D721Med (cell line): ENCODE measurements at regions not wholly inside any gene's neighbourhood (a gene's known extent, or its start where the extent isn't known, plus 50 kb on each side); places are given as distances from the start of the nearest gene placed in this dataset.
"Not testable (repeated sequence)": the region's sequence is repeated elsewhere in the genome, so short reads cannot be mapped to it uniquely, and the experiment has no call there.

Experiments used
- DNase-seq: peaks from one replicate; pipeline ENCODE4 v3.0.0; 2011; ENCODE audit warnings: low spot score; ENCODE audit not compliant: insufficient read length
- FAIRE-seq: peaks from 2 replicates; lab custom pipeline; 2011; peaks lifted over from hg19 to GRCh38; lab: Jason Lieb, UNC
- TF ChIP-seq, protein P1 (sequence below): IDR thresholded peaks from 2 replicates; pipeline ENCODE4 v1.5.1; 2012; ENCODE audit warnings: mild to moderate bottlenecking, control low read depth; ENCODE audit not compliant: insufficient read depth; ENCODE audit errors: missing control alignments

DNA sequence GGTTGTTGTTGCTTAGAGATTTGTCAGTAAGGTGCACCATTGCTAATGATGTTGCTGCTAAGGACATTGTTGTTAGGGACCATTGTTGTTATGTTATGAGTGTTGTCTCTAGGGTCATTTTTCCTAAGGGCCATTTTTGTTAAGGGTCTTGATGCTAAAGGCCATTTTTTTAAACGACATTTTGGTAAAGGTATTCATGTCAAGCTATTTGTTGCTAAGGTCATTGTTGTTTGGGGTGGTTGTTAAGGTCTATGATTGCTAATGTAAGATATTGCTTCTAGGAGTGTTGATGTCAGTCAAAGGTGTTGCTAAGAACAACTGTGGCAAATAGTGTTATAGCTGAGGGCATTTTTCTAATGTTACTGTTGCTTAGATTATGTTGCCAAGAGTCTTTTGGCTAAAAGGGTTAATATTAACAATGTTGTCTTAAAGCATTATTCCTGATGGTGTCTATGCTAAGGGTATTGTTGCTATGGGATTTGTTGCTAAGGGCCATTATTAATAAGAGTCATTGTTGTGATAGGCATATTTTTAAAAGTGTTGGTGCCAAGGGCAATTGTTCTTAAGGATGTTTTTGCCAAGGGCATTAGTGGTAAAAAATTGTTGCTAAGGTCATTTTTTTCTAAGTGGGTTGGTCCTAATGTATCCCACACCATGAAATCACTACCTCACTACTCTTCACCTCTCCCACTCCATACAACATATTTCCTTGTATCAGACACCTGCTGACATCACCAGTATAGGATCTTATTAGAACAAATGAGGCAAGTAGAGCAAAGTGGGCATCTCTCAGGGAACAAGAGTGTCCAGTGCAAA is 56.2 kb downstream of the SPATA31A6 start:
- not testable (repeated sequence) for DNase-seq, FAIRE-seq

- FAIRE-seq: not testable (repeated sequence)
Measured at GRCh38 chr9:42240261-42240579, 56.8 kb downstream of the SPATA31A6 start.

DNA sequence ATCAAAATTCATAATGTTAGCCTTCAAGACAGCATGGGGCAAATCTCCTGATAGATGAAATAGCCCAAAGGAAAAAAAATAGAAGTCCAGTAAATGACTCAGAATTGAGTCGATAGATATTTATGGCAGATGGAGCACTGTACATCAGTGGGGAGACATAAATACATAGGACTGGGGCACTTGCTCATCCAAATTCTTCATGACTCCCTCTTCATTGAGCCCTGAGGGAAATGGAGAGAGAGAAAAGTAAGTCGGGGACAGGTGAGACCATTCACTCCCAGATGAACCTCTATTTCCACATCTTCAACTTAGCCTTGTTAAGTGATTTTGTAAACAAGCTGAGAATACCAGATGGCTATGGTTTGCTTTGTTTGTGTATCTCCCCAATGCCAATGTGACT is 59.8 kb downstream of the SPATA31A6 start:
- not testable (repeated sequence) for DNase-seq, FAIRE-seq

More at GRCh38 chr9:42240261-42240579, 56.8 kb downstream of the SPATA31A6 start:
- not testable (repeated sequence) for DNase-seq

DNA sequence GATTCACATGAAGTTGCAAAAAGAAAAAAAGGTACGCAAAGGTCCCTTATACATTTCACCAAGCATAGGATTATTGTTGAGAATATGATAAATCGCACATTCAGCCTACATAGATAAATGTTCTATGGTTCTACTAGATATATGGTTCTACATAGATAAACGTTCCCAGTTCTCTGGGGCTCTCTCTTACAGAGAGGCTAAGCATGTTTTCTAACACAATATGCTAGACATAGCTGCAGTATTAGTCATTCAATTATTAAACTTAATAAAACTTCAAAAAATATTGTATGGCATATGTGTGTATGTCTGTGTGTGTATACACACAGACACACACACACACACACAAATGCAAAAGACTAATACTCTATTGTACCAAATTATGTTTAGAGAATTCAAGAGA is 60.4 kb downstream of the SPATA31A6 start:
- FAIRE-seq, DNase-seq: not testable (repeated sequence)

DNA sequence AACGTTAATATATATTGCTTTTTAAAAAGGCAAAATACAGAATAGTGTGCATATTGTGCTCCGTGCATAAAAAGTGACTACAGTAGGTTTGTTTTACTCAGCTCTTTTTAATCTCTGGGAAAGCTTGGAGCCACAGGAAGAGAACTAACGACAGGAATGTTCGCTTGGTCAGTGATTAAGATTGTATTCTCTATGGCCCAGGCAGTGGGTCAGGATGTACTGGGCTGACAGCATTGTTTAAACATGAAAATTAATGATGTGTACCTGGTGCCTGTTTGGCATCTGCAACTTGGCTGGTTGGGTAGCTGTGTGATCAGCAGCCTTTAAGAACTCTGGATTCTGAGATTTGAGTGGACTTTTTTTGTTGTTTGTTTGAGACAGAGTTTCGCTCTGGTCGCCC is 85.3 kb downstream of the SPATA31A6 start:
- FAIRE-seq, DNase-seq: not testable (repeated sequence)

GRCh38 chr9:42269171-42269570 is 85.7 kb downstream of the SPATA31A6 start:
- not testable (repeated sequence) for FAIRE-seq, DNase-seq

GRCh38 chr9:42273191-42273590 is 89.7 kb downstream of the SPATA31A6 start:
- FAIRE-seq, DNase-seq: not testable (repeated sequence)

DNA sequence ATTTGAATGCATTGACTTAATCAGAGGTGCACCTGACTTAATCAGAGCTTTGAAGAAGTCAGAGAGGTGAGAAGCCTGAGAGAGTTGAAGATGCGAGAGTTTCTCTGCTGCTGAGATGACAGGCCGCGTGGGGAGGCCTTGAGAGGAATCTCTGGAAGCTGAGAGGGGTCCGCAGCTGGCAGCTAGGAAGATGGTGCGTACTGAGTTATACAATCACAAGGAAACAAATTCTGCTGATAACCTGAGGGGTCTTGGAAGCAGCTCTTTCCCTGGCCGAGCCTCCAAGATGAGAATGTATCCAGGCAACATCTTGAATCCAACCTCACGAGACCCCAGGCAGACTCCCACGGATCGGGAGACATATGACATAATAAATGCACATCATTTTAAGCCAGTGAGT is 91.7 kb downstream of the SPATA31A6 start:
- TF ChIP-seq, protein P1, sequence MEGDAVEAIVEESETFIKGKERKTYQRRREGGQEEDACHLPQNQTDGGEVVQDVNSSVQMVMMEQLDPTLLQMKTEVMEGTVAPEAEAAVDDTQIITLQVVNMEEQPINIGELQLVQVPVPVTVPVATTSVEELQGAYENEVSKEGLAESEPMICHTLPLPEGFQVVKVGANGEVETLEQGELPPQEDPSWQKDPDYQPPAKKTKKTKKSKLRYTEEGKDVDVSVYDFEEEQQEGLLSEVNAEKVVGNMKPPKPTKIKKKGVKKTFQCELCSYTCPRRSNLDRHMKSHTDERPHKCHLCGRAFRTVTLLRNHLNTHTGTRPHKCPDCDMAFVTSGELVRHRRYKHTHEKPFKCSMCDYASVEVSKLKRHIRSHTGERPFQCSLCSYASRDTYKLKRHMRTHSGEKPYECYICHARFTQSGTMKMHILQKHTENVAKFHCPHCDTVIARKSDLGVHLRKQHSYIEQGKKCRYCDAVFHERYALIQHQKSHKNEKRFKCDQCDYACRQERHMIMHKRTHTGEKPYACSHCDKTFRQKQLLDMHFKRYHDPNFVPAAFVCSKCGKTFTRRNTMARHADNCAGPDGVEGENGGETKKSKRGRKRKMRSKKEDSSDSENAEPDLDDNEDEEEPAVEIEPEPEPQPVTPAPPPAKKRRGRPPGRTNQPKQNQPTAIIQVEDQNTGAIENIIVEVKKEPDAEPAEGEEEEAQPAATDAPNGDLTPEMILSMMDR: no peak
- FAIRE-seq (no peak), DNase-seq (no peak)

DNA sequence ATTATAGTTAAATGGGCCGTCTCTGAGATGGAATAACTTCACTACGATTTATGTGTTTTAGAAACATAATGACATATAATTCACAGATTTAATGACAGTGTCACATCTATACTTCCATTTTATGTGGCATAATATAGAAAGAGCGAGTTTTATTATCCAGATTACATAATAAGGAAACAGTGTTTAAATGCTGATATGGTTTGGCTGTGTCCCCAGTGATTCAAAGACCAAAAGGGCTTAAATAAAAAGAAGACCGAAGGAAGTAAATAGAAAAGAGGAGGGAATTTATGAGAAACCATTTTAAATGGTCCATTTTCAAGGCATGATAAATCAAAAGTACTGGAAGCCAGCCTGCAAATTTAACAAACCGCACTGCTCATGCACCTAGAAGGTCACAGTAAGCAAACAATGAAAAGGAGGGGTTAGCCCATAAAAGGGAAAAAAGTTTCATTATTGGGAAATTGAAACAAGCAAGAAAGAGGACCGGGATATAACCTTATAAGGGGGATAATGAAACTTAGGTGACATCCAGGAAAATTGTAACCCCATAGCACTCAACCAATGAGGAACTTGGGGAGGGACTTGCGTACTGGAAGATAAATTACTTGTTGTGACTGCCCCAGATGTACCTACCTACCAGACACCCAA is 99.2 kb downstream of the SPATA31A6 start:
- not testable (repeated sequence) for DNase-seq, FAIRE-seq

DNA sequence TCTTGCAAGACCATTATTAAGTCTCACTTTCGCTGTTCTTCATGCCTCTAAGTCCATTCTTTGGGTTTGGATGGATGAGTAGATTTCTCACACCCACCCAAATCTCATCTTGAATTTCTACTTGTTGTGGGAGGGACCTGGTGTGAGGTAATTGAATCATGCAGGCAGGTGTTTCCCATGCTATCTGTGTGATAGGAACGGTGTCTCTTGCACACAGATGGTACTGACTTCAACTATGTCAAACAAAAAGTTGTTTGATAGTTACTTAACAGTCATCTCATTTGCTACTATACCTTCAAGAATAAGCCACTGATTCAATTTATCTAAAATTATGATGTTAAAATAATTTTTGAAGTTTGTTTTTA is 99.7 kb downstream of the SPATA31A6 start:
- not testable (repeated sequence) for DNase-seq, FAIRE-seq

GRCh38 chr9:42286145-42286845 is 102.8 kb downstream of the SPATA31A6 start:
- not testable (repeated sequence) for DNase-seq, FAIRE-seq

GRCh38 chr9:42288002-42288864 is 104.8 kb downstream of the SPATA31A6 start:
- DNase-seq, FAIRE-seq: not testable (repeated sequence)

GRCh38 chr9:42288865-42289229 is 105.4 kb downstream of the SPATA31A6 start:
- DNase-seq, FAIRE-seq: not testable (repeated sequence)

DNA sequence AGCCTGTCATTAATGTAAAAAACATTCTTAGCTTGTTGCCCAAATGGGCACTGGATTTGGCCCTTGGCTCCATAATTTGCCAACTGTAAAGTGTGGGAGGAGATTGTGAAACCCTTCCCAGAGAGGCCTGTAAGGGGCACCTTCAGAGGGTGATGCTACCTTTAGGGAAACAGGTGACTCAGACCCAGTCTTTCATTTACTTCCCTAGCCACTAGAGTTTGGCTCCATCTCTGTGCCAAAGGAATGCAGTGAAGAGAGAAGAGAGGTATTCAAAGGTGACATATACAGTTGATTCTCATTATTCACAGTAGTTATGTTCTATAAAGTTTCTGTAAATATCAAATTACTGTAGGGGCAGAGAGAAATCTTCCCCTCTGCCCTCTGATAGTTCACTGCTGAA is 116.7 kb downstream of the SPATA31A6 start:
- DNase-seq, FAIRE-seq: not testable (repeated sequence)

DNA sequence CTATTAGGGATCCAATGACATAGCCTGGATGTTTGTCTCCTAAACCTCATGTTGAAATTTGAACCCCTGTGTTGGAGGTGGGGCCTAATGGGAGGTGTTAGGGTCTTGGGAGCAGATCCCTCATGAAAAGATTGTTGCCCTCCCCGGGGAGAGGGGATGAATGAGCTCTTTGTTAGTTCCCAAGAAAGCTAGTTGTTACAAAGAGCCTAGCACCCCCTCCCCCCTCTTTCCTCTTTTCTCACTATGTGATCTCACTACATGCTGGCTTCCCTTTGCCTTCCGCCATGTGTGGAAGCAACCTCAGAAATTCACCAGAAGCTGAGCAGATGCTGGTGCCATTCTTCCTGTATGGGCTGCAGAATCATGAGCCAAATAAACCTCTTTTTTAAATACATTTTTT is 123.2 kb downstream of the SPATA31A6 start:
- not testable (repeated sequence) for FAIRE-seq, DNase-seq

- not testable (repeated sequence) for DNase-seq, FAIRE-seq
Measured at GRCh38 chr9:42307449-42307848, 124.0 kb downstream of the SPATA31A6 start.

- FAIRE-seq: not testable (repeated sequence)
Measured at GRCh38 chr9:42310972-42311371, 127.5 kb downstream of the SPATA31A6 start.

GRCh38 chr9:42316026-42316425 is 132.6 kb downstream of the SPATA31A6 start:
- not testable (repeated sequence) for FAIRE-seq, DNase-seq

More at GRCh38 chr9:42310972-42311371, 127.5 kb downstream of the SPATA31A6 start:
- DNase-seq: not testable (repeated sequence)
